ENCODE measurements at regions not wholly inside any gene's neighbourhood (a gene's known extent, or its start where the extent isn't known, plus 50 kb on each side); places are given as distances from the start of the nearest gene placed in this dataset.

DNA sequence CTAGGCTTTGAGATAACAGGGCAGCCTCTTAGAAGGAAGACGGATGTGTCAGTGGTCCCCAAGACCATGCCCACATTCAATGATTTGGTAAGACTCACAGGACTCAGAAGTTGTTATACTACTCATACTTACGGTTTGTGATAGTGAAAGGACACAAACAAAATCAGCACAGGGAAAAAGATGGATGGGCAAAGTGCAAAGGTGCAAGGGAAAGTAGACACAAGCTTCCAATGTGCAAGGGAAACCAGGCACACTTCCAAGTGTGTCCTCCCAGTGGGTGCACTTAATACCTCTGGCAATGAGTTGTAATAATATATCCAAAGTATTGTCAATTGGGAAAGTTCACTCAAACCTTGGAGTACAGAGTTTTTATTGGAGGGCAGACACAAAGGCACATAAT is 53.8 kb upstream of the VCX start:
- DNase-seq = no peak

DNA sequence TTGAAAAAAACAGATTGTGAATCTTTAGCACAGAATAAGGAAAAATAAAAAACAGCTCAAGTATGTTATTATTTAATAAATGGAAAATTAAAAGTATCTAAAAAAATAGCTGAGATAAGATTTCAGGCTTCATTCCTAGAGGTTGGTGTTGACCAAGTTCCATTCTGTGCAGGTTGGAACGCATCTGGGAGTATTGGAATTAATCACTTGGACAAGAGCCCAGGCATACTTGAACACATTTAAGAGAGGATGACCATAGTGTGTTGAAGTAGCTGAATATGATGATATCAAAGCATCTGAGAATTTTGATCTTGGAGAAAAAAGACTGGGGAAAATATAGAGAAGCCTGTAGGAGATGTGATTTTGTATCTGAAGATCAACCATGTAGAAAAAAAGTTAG is 54.6 kb upstream of the VCX start:
- no peak for DNase-seq

DNA sequence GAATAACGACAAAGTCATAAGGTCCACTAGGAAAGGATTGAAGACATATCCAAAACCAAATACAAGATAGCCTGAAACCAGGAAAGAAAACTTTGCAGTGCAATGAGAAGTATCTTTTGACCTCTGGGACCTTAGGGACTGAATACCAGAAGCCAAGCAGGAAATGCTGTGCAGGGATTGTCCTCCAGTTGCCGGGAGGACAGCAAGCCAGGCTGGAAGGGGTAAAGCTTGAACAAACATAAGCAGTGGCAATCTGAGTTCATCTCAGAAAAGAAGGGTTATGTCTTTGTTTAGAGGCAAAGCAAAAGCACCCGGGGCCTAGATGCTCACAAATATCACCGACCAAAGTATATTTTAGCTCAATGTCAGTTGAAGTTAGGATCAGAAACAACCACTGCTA is 55.3 kb upstream of the VCX start:
- DNase-seq = no peak

DNA sequence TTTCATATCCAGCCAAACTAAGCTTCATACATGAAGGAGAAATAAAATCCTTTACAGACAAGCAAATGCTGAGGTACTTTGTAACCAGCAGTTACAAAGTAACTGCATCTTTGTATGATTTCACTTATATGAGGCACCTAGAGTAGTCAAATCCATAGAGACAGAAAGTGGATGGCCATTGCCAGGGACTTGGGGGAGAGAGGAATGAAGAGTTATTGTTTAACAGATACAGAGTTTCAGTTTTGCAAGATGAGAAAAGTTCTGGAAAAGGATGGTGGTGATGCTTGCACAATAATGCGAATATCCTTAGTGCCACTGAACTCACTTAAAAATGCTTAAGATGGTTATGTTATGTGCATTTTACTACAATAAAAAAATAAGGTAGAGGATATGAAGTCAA is 58.4 kb upstream of the VCX start:
- no peak for DNase-seq

DNA sequence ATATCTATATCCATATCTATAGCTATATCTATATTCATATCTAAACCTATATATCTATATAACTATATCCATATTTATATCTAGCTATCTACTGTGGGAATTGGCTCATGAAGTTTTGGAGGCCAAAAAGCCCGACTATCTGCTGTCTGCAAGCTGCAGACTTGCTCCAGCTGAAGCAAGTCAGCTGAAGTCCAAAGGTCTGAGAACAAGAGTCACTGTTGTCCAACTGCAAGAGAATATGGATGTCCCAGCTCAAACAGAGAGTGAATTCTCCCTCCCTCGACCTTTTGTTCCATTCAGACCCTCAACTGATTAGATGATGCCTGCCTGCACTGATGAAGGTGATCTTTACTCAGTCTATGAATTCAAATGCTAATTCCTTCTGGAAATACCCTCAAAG is 63.3 kb upstream of the VCX start:
- DNase-seq = no peak

DNA sequence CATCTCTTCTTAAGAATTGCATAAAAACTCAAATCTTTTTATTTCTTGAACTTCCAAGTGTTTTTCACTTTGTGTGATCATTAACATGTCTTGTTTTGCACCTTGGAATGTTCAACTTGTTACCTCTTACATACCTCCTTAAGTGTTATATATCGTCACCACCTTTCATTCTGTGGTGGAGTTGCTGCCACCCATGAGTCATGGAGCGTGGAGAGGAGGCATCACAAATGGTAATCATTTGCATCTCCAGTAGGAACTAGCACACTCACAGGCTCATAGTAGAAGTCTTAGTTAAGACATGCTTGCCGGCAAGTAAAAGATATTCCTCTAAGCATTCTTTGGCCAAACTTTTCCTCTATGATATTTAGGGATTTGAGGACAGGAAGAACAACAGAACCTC is 67.0 kb upstream of the VCX start:
- no peak for DNase-seq

DNA sequence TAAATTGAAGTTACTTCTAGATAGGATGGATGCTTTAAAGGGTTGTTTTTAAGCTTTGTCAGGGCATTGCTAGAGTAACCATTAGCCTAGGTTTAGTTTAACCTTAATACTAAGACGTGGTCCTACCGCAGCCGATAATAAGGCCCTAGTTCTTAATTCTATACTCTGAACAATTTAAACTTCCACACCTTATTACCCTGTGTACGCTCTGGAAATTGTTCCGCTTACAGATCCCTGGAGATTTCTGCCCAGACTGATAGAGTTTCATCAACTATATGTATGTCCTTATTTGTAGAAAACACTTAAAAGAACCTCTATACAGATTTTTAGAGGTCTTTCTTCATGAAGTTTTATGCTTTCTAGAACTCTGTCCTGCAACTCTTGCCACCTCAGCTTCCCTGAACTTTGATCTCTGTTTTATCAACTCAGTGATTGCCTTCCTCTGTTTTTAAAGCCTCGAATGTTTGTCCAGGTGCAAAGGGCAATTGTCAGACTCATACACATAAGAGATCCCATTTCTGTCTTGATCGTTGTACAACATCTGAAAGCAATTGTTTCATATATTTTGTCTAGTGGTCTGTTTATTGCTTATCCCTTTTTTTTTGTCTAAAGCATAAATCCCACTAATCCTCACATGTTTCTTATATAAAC is 71.1 kb upstream of the VCX start:
- DNase-seq = no peak

DNA sequence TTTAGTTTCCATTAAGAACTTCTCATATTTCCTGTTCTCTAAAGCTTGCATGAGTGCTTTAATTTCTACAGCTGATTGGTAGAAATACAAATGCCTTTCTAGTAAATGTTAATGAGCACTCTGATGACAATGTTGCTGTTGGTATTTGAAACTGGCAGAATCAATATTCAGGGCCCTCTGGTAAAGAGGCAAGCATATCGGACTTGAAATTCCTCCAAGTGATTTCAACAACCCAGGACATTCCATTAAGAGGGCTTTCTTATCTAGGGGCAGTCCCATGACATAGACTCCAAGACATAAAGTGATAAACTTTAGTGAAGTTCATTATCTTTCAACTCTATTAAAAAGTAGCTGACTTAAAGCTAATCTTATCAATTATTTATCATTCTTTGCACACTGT is 83.1 kb upstream of the VCX start:
- DNase-seq = no peak

DNA sequence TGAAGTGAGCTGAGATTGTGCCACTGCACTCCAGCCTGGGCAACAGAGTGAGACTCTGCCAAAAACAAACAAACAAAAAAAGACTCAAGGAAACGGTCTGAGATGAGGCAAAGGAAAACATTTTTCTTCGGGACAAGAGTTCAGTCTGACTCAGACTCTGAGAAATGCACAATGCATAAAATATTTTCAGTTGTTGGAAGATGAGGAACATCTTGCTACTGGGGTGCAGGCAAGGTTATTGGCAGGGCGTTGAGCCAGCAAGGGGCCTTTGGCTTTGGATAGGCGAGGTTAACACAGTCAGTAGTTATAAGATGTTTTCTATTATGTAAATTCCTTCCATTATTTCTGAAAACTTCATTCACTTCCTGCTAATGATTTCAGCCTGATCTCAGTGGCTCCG is 96.1 kb upstream of the VCX start:
- DNase-seq = no peak

DNA sequence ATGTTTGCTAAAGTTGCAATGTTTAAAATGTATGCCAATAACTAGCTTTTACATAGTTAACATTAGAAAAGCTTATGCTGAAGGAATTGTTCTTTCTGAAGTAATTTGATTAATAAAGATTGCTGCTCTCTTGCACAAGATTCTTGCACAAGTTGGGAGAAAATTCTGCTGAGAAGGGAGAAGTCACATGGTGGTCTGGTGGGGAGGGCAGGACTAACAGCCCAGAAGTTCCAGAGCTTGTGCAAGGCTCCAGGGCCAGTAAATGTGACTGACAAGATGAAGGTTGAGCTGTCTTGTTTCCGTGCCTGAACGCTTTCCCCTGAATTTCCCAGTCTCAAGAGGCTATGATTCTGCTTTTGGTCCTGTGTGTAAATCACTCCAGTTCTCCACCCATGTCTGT is 112.9 kb upstream of the VCX start:
- no peak for DNase-seq

DNA sequence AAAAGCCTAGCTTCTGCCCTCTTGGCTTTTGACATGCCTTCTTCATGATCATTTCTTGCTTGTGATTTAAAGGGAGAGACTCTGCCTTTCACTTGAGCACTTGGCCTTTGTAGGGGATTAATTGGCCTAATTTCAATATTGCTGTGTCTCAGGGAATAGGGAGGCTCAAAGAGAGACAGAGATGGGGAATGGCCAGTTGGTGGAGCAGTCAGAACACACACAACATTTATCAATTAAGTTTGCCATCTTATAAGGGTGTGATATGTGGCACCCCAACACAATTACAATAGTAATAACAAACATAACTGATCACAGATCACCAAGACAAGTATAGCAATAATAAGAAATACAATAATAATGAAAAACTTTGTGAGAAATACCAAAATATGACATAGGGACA is 122.5 kb upstream of the VCX start:
- no peak for DNase-seq

DNA sequence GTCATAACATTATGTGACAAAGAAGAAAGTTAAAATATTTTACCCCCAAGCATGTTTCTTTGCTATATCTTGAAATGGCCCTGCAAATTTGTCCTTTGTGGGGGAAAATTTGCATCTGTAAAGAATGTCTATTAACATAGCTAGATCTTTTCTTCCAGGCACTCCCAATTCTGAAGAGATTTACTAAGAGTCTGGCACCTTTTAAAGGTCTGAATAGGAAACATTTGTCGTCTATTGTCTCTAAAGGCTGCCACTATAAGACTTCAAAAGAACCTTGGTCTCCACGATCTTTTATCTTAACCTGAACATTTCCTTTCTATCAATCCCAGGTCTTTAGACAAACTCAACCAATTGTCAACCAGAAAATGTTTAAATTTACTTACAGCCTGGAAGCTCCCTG is 128.6 kb upstream of the VCX start:
- no peak for DNase-seq

DNA sequence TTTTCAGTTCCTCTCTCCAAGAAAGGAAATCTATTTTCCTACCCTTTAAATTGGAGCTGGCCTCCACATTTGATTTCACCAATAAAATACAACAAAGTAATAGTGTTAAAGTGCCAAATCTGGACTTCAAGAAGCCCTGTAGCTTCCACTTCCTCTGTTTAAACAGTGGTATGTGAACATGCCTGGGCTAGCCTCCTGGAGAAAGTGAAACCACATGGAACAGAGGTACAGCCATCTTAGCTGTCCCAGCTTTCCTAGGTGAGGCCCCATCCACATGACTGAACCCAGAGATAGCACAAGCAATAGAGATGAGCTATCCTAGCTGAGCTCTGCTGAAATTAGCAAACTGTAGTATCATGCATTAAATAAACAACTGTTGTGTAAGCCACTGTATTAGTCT is 131.8 kb upstream of the VCX start:
- no peak for DNase-seq

DNA sequence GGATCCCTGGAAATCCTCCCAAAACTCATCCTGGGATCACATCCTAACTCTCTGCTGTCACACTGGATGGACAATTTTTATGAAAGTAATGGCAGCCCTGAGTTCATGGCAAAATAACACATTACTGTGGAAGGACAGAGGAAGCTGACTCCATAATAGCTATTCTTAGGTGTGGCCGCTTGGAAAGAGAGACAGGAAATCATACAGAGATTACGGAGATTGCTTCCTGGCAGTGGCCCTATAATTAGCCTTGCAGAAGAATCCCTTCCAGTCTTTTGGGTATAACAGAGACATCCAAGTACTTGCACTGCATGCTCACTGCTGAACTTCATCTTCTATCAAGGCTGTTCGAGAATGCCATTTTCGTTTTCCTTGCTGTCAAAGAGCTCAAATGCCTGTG is 133.1 kb upstream of the VCX start:
- no peak for DNase-seq

DNA sequence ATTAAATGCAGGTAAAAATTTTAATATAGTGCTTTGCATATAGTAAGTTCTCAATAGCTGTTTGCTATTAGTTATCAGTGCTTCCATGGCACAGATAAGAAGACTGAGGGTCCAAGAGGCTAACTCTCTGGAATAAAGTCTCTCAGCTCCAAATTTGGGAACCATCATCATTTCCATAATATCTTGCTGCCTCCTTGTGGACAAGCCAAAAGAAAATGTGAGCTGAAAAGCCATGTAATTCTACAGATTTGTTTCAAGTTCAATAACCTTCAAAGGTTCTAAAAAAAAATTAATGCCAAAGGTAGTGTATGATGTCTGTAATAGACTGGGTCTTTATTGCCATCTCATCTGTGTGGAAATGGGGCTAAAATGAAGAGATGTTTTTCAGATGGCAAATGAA is 136.9 kb upstream of the VCX start:
- DNase-seq = no peak

DNA sequence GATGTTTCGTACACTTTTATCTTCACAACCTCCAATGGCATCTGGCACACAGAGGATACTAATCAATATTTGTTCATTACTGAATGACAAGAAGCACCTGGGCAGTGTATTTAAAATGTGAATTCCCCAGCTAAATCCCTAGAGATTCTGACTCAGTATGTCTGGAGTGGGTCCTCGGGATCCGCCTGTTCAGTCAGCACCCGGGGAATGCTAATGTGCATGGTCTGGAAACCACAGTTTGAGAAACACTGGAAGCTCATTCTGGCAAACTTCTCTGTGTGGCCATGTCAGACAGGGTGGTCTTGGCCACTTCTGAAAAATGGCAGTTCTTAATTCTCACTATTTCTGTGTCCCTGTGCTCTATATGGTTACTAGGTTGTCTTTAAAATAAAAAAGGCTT is 138.8 kb upstream of the VCX start:
- DNase-seq = no peak

DNA sequence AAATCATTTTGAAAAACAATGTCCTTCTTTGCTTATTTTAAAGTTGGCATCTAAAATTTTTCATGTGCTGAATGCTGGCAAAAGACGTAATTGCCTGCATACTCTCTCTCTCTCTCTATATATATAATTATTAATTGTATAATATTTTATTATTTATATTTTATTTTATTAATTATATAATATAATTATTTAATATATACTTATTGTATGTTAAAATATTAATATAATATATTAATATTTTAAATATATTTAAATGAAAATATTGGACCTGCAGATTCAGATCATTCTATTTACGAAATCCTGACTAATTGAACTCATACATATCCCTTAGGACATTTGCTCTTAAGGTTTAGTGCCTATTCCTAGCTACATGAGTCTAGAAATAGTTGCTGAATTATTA is 144.7 kb upstream of the VCX start:
- no peak for DNase-seq

DNA sequence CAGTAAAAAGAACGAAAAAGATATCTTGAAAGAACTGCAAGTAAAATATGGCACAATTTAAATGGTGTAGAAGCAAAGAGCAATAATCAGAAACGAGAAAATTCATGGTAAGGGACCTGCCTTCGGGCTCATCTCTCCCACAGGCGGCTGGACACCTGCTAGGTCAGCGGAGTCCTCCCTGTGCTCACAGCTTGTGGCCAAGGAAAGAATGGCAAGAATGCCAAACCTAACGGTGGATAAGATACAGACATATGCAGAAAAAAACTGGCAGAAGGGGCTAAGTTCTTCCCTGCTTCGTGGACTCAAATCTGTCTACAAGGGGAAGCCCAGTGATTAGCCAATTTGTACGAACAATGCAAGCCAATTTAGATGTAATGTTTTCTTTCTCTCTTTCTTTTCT is 152.1 kb upstream of the VCX start:
- no peak for DNase-seq

DNA sequence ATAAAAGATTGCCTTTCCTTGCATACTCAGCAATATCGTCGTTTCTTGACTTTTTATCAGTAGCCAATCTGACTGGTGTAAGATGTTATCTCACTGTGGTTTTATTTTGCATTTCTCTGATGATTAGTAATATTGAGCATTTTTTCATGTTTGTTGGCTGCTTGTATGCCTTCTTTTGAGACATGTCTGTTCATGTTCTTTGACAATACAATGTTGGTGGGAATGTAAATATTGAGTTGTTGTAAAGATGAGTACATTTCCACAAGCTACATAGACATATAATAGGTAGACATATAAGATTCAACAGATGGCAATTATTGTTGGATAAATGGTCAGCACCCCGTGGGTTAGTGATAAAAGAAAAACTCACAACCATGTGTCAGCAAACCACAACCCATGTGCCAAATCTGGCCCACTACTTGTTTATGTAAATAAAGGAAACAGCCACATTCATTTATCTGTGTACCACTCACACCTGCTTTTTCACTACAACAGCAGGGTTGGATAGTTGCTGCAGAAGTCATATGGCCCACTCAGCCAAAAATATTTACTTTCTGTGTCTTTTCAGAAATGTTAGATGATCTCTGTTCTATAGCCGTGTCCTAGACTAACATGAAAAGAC is 153.1 kb upstream of the VCX start:
- DNase-seq = no peak

DNA sequence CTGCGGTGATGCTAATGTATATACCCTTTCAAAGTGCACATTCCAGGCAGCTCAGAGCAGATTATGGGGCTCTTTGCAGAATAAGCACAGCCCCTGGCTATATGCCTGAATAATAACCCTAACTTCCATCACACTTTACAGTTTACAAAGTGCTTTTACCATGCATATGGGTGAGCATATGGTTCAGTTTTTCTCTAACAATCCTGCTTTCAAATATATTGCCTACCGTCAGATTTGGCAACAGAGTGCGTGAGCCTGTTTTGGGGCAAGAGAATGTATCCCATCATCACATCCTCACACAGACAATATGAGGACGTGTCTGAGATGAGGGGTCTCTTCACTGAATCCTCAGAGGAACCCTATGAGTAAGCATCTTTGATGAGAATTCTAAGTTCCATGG is 162.8 kb upstream of the VCX start:
- no peak for DNase-seq

DNA sequence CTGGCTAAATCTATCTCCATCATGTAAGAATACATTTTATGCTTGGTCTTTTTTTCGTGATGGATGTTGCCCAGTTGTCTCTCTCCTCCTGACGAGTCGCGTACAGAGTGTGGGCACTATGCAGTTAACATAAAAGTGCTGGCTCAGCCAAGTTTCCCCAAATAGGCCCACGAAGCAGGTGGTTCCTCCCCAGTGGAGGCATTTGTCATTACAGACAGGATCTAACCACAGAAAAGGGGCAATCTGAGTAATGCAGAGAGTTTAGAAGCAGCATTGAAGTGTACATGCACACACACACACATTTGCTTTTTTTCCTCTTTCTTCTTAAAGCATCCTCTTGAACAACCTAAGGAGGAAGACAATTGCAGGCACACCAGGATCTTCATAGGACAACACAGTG is 188.7 kb upstream of the VCX start:
- DNase-seq = no peak

DNA sequence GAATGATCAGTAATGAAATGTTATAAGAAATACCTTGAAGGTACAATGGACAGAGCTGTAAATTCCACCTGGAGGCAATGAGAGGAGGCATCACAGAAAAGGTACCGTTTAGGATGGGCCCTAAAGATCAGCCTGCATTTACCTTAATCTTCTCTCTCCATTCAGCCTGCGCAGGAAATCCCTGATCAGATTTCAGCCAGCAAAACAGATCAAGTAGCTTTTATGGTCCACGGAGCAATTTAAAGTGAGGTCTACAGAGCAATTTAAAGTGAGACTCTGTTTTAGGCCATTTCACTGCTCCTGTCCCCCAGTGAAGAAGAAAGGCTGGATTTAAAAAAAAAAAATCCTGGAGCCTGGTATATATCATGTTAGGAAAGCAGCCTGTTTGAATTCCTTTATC is 195.1 kb upstream of the VCX start:
- DNase-seq = no peak

DNA sequence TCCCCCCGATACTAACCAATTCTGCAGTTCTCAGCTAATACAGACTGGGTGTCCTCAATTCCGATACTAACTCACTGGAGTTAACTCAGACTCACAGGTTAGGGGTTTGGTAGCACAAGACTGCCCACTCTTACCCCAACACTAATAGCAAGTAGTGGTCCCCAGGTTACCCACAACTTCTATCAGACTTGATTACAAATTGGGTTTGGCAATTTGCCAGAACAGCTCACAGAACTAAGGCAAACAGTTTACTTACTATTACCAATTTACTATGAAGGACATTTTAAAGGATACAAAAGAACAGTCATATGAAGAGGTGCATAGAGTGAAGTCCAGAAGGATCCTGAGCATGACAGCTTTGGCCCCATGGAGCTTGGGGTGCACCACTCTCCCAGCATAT is 201.8 kb upstream of the VCX start:
- no peak for DNase-seq

DNA sequence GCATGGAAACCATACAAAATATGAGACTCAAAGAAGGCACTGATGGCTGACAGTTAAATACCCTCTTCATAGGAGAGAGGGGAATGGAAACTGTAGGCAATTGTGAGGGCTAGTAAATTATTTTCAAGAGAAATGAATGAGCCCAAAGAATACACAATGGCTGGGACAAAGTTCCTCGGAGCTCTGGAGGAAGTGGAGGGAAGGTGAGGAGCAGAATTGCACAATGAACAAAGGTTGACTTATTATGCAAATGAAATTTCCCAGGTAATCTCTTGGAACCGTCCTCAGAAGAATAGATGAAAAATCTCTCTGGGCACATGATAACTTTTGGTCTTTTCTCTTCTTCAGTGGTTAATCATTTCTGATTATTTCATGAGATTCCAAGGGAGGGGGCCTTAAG is 202.6 kb upstream of the VCX start:
- no peak for DNase-seq

DNA sequence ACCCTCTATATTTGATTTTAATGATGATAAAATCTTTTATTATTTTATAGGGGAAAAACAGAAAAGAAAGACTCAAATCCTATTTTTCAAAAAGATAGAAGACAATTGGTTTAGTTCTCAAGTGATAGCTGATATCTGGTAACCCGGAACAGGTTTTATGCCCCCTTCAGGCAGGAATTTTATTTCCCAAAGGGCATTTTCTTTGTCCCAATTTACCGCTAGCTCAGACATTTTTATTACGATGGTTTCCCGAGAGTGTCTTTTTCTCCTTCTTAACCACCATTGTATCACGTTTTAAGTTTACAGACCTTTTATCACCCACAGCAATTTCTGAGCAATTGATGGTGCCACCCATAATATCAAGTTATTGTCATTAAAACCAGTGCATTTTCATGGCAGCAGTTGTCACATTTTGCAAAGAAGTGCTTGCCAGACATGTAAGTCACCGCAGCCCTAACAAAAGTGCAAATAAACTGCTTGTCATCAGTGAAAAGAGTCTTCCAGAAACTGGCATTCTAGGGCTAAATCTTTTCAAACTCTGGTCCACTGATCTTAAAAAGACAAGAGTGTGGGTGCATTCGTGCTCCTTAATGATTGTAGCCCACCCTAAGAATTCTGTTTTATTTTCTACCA is 204.8 kb upstream of the VCX start:
- no peak for DNase-seq
